B cell (primary cell): ENCODE measurements at regions not wholly inside any gene's neighbourhood (a gene's known extent, or its start where the extent isn't known, plus 50 kb on each side); places are given as distances from the start of the nearest gene placed in this dataset.

Experiments used
- EZH2 ChIP-seq: IDR thresholded peaks from 2 replicates; pipeline ENCODE4 v1.6.1; 2012; ENCODE audit warnings: borderline replicate concordance, low read depth, mild to moderate bottlenecking, moderate library complexity, low read length; ENCODE audit not compliant: insufficient read depth, poor library complexity, severe bottlenecking
- TF ChIP-seq, protein P1 (sequence below): fragments of 200-600 bp; IDR thresholded peaks from one replicate; pipeline ENCODE4 v1.8.0; 2022; ENCODE audit warnings: antibody characterized with exemption, mild to moderate bottlenecking

DNA sequence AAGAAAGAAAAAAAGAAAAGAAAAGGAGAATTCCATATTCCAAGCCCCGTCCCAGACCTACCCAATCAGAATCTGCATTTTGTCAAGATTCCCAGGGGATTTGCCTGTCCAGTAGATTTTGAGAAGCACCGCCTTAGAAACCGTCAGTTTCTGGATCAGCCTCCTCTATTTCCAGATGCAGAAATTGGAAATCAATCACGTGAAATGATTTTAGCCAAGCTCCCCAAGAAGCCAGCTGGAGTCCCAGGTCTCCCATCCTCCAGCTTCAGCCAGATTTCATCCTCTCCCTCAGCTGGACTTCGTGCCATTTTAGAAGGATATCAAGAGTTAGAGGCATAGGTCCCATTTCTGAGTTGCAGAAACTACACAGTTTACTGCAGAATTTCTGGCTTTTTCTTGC lies 629.3 kb downstream of the MID1IP1 start:
- TF ChIP-seq, protein P1, sequence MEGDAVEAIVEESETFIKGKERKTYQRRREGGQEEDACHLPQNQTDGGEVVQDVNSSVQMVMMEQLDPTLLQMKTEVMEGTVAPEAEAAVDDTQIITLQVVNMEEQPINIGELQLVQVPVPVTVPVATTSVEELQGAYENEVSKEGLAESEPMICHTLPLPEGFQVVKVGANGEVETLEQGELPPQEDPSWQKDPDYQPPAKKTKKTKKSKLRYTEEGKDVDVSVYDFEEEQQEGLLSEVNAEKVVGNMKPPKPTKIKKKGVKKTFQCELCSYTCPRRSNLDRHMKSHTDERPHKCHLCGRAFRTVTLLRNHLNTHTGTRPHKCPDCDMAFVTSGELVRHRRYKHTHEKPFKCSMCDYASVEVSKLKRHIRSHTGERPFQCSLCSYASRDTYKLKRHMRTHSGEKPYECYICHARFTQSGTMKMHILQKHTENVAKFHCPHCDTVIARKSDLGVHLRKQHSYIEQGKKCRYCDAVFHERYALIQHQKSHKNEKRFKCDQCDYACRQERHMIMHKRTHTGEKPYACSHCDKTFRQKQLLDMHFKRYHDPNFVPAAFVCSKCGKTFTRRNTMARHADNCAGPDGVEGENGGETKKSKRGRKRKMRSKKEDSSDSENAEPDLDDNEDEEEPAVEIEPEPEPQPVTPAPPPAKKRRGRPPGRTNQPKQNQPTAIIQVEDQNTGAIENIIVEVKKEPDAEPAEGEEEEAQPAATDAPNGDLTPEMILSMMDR, result no peak
- no peak for TF ChIP-seq EZH2
